ENCODE measurements at regions not wholly inside any gene's neighbourhood (a gene's known extent, or its start where the extent isn't known, plus 50 kb on each side); places are given as distances from the start of the nearest gene placed in this dataset.
"Not testable (repeated sequence)": the region's sequence is repeated elsewhere in the genome, so short reads cannot be mapped to it uniquely, and the experiment has no call there.

- no peak overlapping the region for H3K4me3 ChIP-seq
- no peak overlapping the region for H3K27ac ChIP-seq
- no peak for TF ChIP-seq POLR2A (IDR thresholded peaks at IDR 0.05)
- no peak for TF ChIP-seq CTCF (IDR thresholded peaks at IDR 0.05)
- WGBS, 2 donors = 64 to 67% methylated on average over 1 of the region's 1 CpG
- peaks cover 0 to 26% (median 10%) of the 10 kb centered on the region in 3 donors for H3K9me3 ChIP-seq
- H3K27me3 ChIP-seq = no peaks in the 10 kb centered on the region
- no peak for DNase-seq
- no peaks in the 10 kb centered on the region for H3K36me3 ChIP-seq
- intact Hi-C loops (cut with DNase I) = no loop called here
- no peaks in the 10 kb centered on the region for H3K4me1 ChIP-seq
These were observed 124.7 kb downstream of the MEX3B start for GRCh38 chr15:81921163-81921562.

GRCh38 chr15:81918767-81919166, 127.1 kb downstream of the MEX3B start:
- H3K27me3 ChIP-seq; H3K36me3 ChIP-seq; H3K4me3 ChIP-seq; H3K4me1 ChIP-seq; intact Hi-C loops (cut with DNase I); H3K27ac ChIP-seq; DNase-seq: not testable (repeated sequence)
- H3K9me3 ChIP-seq = peaks cover 0 to 26% (median 10%) of the 10 kb centered on the region in 3 donors
- WGBS, 2 donors = 100% methylated on average over 1 of the region's 1 CpG; no CpG with 5 or more reads in 1 of the 2 donors

- Histone ChIP-seq H3K27me3 (no peaks in the 10 kb centered on the region), H3K27ac (no peak overlapping the region), H3K36me3 (no peaks in the 10 kb centered on the region), H3K4me1 (peaks cover 0 to 14% (median under 1%) of the 10 kb centered on the region in 3 donors), H3K9me3 (peaks cover 0 to 26% (median 10%) of the 10 kb centered on the region in 3 donors), H3K4me3 (no peak overlapping the region)
- TF ChIP-seq CTCF (IDR thresholded peaks at IDR 0.05) (no peak), POLR2A (IDR thresholded peaks at IDR 0.05) (no peak)
- no peak for DNase-seq
- intact Hi-C loops (cut with DNase I) = no loop called here
These were observed 129.4 kb downstream of the MEX3B start for GRCh38 chr15:81916451-81916850.

- no peaks in the 10 kb centered on the region for H3K36me3 ChIP-seq
- intact Hi-C loops (cut with DNase I) = no loop called here
- TF ChIP-seq POLR2A (IDR thresholded peaks at IDR 0.05) = no peak
- no peak for TF ChIP-seq CTCF (IDR thresholded peaks at IDR 0.05)
- H3K4me1 ChIP-seq = peaks cover 0 to 19% (median 4%) of the 10 kb centered on the region in 3 donors
- no peaks in the 10 kb centered on the region for H3K27me3 ChIP-seq
- no peak overlapping the region for H3K4me3 ChIP-seq
- H3K27ac ChIP-seq = no peak overlapping the region
- H3K9me3 ChIP-seq = peaks cover 0 to 26% (median 10%) of the 10 kb centered on the region in 3 donors
- 75% methylated on average over 5 of the region's 5 CpGs for WGBS, 2 donors
- DNase-seq = no peak
These were observed 129.8 kb downstream of the MEX3B start for GRCh38 chr15:81915990-81916389.

GRCh38 chr15:81914734-81915256, 131.0 kb downstream of the MEX3B start:
- TF ChIP-seq POLR2A (IDR thresholded peaks at IDR 0.05) = no peak
- no peak for TF ChIP-seq CTCF (IDR thresholded peaks at IDR 0.05)
- H3K36me3 ChIP-seq = no peaks in the 10 kb centered on the region
- 52 to 86% methylated on average over 1 to 3 of the region's 7 CpGs for WGBS, 2 donors
- H3K27me3 ChIP-seq = no peaks in the 10 kb centered on the region
- DNase-seq = no peak
- peaks cover 0 to 20% (median 10%) of the 10 kb centered on the region in 3 donors for H3K9me3 ChIP-seq
- no peak overlapping the region for H3K4me3 ChIP-seq
- no peak overlapping the region for H3K27ac ChIP-seq
- intact Hi-C loops (cut with DNase I) = no loop called here
- H3K4me1 ChIP-seq = peaks cover 0 to 21% (median 4%) of the 10 kb centered on the region in 3 donors

- DNase-seq = no peak
- 69 to 86% methylated on average over 3 of the region's 3 CpGs for WGBS, 2 donors
- Histone ChIP-seq H3K9me3 (peaks cover 0 to 18% (median 10%) of the 10 kb centered on the region in 3 donors), H3K4me3 (no peak overlapping the region), H3K36me3 (no peaks in the 10 kb centered on the region), H3K27me3 (no peaks in the 10 kb centered on the region), H3K27ac (no peak overlapping the region), H3K4me1 (peaks cover 0 to 26% (median 6%) of the 10 kb centered on the region in 3 donors)
- intact Hi-C loops (cut with DNase I) = no loop called here
- TF ChIP-seq POLR2A (IDR thresholded peaks at IDR 0.05) = no peak
- TF ChIP-seq CTCF (IDR thresholded peaks at IDR 0.05) = no peak
These were observed 131.5 kb downstream of the MEX3B start for GRCh38 chr15:81914333-81914732.

All from esophagus squamous epithelium (tissue), 5 donors.